GM12878 (cell line): ENCODE measurements at regions not wholly inside any gene's neighbourhood (a gene's known extent, or its start where the extent isn't known, plus 50 kb on each side); places are given as distances from the start of the nearest gene placed in this dataset.

Source experiments
- ATAC-seq: fragments of 200-7000 bp; cut with Tn5 transposase; 3 replicates; pipeline ENCODE4 v1.9.1; 2020; ENCODE audit warnings: mild to moderate bottlenecking, moderate library complexity
- BruUV-seq: library from RNA; stranded (reverse); fragments of 400-500 nt; replicated peaks from 2 replicates; lab custom pipeline; 2021; lab: Mats Ljungman, UMichigan
- CTCF ChIA-PET: fragments of 300-600 bp; sonication (Branson Sonifier 250); formaldehyde crosslinking; extraction: SDS; loops from one replicate; lab custom pipeline; 2021; ENCODE audit warnings: inconsistent platforms; lab: Yijun Ruan, JAX
- POLR2A ChIA-PET: fragments of 350-600 bp; formaldehyde crosslinking; extraction: SDS; loops from one replicate; lab custom pipeline; 2021; ENCODE audit warnings: inconsistent platforms; lab: Charles Lee
- RAD21 ChIA-PET: fragments of 300-600 bp; sonication (Branson Sonifier 250); formaldehyde crosslinking; loops from one replicate; lab custom pipeline; 2023; ENCODE audit warnings: antibody characterized with exemption; ENCODE audit not compliant: unreplicated experiment; lab: Charles Lee
- SMC1A ChIA-PET: fragments of 300-600 bp; sonication (Branson Sonifier 250); formaldehyde crosslinking; loops from one replicate; lab custom pipeline; 2023; ENCODE audit not compliant: unreplicated experiment, uncharacterized antibody; lab: Charles Lee
- DNase-seq: peaks from one replicate; pipeline ENCODE4 v3.0.0-alpha.2; 2011; ENCODE audit warnings: low read depth, low spot score
- FAIRE-seq: peaks from 3 replicates; lab custom pipeline; 2011; peaks lifted over from hg19 to GRCh38; lab: Jason Lieb, UNC
- H2AFZ ChIP-seq: 2 replicates; pipeline ENCODE4 v1.6.0; 2011; ENCODE audit warnings: low read depth, low read length, control low read depth; ENCODE audit not compliant: control insufficient read depth
- H3K27ac ChIP-seq: 2 replicates; pipeline ENCODE4 v1.5.1; 2011; ENCODE audit warnings: control low read depth; ENCODE audit not compliant: control insufficient read depth, insufficient read depth
- H3K27me3 ChIP-seq, 2 experiments: replicated peaks in 1 of 2; 2 replicates each; pipeline versions ENCODE4 v1.6.0 to v1.6.1; 2011; ENCODE audit warnings: low read length in 1 of 2; ENCODE audit not compliant: control insufficient read depth in 2 of 2, insufficient read depth in 2 of 2
- H3K36me3 ChIP-seq, 2 experiments: 2 replicates each; pipeline ENCODE4 v1.5.1; 2011; ENCODE audit warnings: low read length in 1 of 2; ENCODE audit not compliant: control insufficient read depth in 2 of 2, insufficient read depth in 2 of 2
- H3K4me1 ChIP-seq: 2 replicates; pipeline ENCODE4 v1.6.1; 2011; ENCODE audit warnings: mild to moderate bottlenecking, low read length, moderate library complexity, mixed read lengths; ENCODE audit not compliant: control insufficient read depth, insufficient read depth
- H3K4me2 ChIP-seq: 2 replicates; pipeline ENCODE4 v1.6.0; 2011; ENCODE audit warnings: control low read depth; ENCODE audit not compliant: control insufficient read depth, insufficient read depth
- H3K4me3 ChIP-seq: fragments of 200-600 bp; sonication (generic); 2 replicates; pipeline ENCODE4 v1.5.1; 2016
- H3K79me2 ChIP-seq: 2 replicates; pipeline ENCODE4 v1.6.0; 2011; ENCODE audit warnings: low read length; ENCODE audit not compliant: control insufficient read depth, insufficient read depth
- H3K9ac ChIP-seq: 2 replicates; pipeline ENCODE4 v1.8.0; 2011; ENCODE audit warnings: low read length, control low read depth, mixed read lengths; ENCODE audit not compliant: control insufficient read depth, insufficient read depth
- H3K9me3 ChIP-seq: replicated peaks from 3 replicates; pipeline ENCODE4 v1.5.1; 2011; ENCODE audit warnings: mild to moderate bottlenecking, low read length; ENCODE audit not compliant: control insufficient read depth, insufficient read depth
- H4K20me1 ChIP-seq: 2 replicates; pipeline ENCODE4 v1.6.0; 2011; ENCODE audit not compliant: control insufficient read depth, insufficient read depth
- CEBPB ChIP-seq, 2 experiments: fragments of 150-350 bp in 1 of 2; IDR thresholded peaks; 2 replicates each; pipeline ENCODE4 v1.6.1; 2012 to 2014; ENCODE audit warnings: low read depth in 2 of 2, low read length in 2 of 2, borderline replicate concordance in 1 of 2, inconsistent platforms in 1 of 2
- CHD4 ChIP-seq: fragments of 200-600 bp; sonication (generic); IDR thresholded peaks from 2 replicates; pipeline ENCODE4 v1.6.1; 2016; ENCODE audit warnings: mild to moderate bottlenecking
- CUX1 ChIP-seq: IDR thresholded peaks from 2 replicates; pipeline ENCODE4 v1.6.1; 2012; ENCODE audit warnings: improper control_type of control experiment, low read depth, low read length; ENCODE audit not compliant: insufficient replicate concordance
- NFYB ChIP-seq: IDR thresholded peaks from 2 replicates; pipeline ENCODE4 v1.6.1; 2011; ENCODE audit warnings: low read depth, mild to moderate bottlenecking, low read length, improper control_type of control experiment, moderate library complexity; ENCODE audit not compliant: insufficient read depth
- SPI1 ChIP-seq: IDR thresholded peaks from 2 replicates; pipeline ENCODE4 v1.6.1; 2011; ENCODE audit warnings: low read depth, mild to moderate bottlenecking, low read length, moderate library complexity, borderline replicate concordance; ENCODE audit not compliant: insufficient read depth
- SUZ12 ChIP-seq: fragments of 200-600 bp; sonication (generic); IDR thresholded peaks from one replicate; pipeline ENCODE4 v1.6.1; 2018; ENCODE audit warnings: antibody characterized with exemption, mild to moderate bottlenecking; ENCODE audit not compliant: unreplicated experiment
- ZNF622 ChIP-seq: fragments of 450-650 bp; IDR thresholded peaks from 2 replicates; pipeline ENCODE4 v1.6.1; 2017; ENCODE audit warnings: mild to moderate bottlenecking, inconsistent platforms
- WGBS: methylation state at CpG from one replicate; pipeline ENCODE4 v1.1.6; 2016; ENCODE audit warnings: low lambda C conversion rate; ENCODE audit not compliant: insufficient replicate concordance, insufficient coverage; ENCODE audit errors: missing lambda C conversion rate; 5-methylcytosine and 5-hydroxymethylcytosine counted together
- in situ Hi-C: fragments of 300-500 bp; cut with MboI; formaldehyde crosslinking; loops from 9 replicates; pipeline ENCODE4 v1.14.3; 2018; ENCODE audit warnings: mixed read lengths
- intact Hi-C: fragments of 100-400 bp; cut with micrococcal nuclease; formaldehyde crosslinking; loops from one replicate; pipeline ENCODE4 v1.14.2; 2022; ENCODE audit not compliant: unreplicated experiment
- TF ChIP-seq, protein P1 (sequence below), 3 experiments: IDR thresholded peaks in 2 of 3; conservative IDR thresholded peaks in 1 of 3; 2 replicates each; pipeline ENCODE4 v1.5.1; 2011; ENCODE audit warnings: low read depth in 3 of 3, low read length in 3 of 3, mild to moderate bottlenecking in 3 of 3, control low read depth in 2 of 3, moderate library complexity in 2 of 3, inconsistent platforms in 1 of 3, mixed read lengths in 1 of 3; ENCODE audit not compliant: control insufficient read depth in 2 of 3, insufficient read depth in 1 of 3; ENCODE audit errors: extremely low read depth in 1 of 3

GRCh38 chr15:62277816-62278394, 112.8 kb upstream of the C2CD4B start:
- no peak for TF ChIP-seq NFYB
- TF ChIP-seq, protein P1, sequence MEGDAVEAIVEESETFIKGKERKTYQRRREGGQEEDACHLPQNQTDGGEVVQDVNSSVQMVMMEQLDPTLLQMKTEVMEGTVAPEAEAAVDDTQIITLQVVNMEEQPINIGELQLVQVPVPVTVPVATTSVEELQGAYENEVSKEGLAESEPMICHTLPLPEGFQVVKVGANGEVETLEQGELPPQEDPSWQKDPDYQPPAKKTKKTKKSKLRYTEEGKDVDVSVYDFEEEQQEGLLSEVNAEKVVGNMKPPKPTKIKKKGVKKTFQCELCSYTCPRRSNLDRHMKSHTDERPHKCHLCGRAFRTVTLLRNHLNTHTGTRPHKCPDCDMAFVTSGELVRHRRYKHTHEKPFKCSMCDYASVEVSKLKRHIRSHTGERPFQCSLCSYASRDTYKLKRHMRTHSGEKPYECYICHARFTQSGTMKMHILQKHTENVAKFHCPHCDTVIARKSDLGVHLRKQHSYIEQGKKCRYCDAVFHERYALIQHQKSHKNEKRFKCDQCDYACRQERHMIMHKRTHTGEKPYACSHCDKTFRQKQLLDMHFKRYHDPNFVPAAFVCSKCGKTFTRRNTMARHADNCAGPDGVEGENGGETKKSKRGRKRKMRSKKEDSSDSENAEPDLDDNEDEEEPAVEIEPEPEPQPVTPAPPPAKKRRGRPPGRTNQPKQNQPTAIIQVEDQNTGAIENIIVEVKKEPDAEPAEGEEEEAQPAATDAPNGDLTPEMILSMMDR (IDR thresholded peaks at IDR 0.05 in 2 of 3, conservative IDR thresholded peaks at IDR 0.05 in 1 of 3; ENCODE audit: control insufficient read depth in 2 of 3, extremely low read depth in 1 of 3, insufficient read depth in 1 of 3, low read depth in 3 of 3, low read length in 3 of 3), result peak in 1 of 3 experiments; percentile 9; a peak in 1 of 6 replicates
- no peaks in the 10 kb centered on the region for H3K27me3 ChIP-seq
- no peak overlapping the region for H3K4me3 ChIP-seq
- H3K9me3 ChIP-seq, result no peaks in the 10 kb centered on the region
- no peak overlapping the region for H3K4me2 ChIP-seq
- 33% methylated on average over 2 of the region's 2 CpGs for WGBS
- ChIA-PET POLR2A (no interaction called here), SMC1A (interaction anchor here (0.6 to 1.5 kb wide), 4 partner anchors 14 to 465 kb away, joined by 3 read pairs; no protein-coding TSS in a partner anchor), CTCF (interaction anchor here (0.7 to 1.8 kb wide), 4 partner anchors 10 to 67 kb away, joined by 3 to 13 read pairs (median 6); no protein-coding TSS in a partner anchor), RAD21 (interaction anchor here (1.9 kb wide), 1 partner anchor 28 kb away, joined by 7 read pairs; no protein-coding TSS in a partner anchor)
- H4K20me1 ChIP-seq, result no peaks in the 10 kb centered on the region
- DNase-seq (no peak), ATAC-seq (peak; percentile 74), FAIRE-seq (no peak)
- no peak overlapping the region for H2AFZ ChIP-seq
- no peaks in the 10 kb centered on the region for H3K36me3 ChIP-seq
- intact Hi-C loops (no loop called here), in situ Hi-C loops (no loop called here)
- no TSS peak for BruUV-seq
- no peaks in the 10 kb centered on the region for H3K4me1 ChIP-seq
- H3K27ac ChIP-seq, result no peak overlapping the region
- H3K9ac ChIP-seq, result no peak overlapping the region
- H3K79me2 ChIP-seq, result no peaks in the 10 kb centered on the region

- Histone ChIP-seq H4K20me1 (no peaks in the 10 kb centered on the region), H3K27ac (no peak overlapping the region), H3K4me3 (no peak overlapping the region), H3K4me1 (no peaks in the 10 kb centered on the region), H3K9me3 (no peaks in the 10 kb centered on the region), H3K9ac (no peak overlapping the region), H3K4me2 (no peak overlapping the region), H2AFZ (no peak overlapping the region), H3K79me2 (no peaks in the 10 kb centered on the region), H3K36me3 (no peaks in the 10 kb centered on the region), H3K27me3 (no peaks in the 10 kb centered on the region)
- ChIA-PET SMC1A (interaction anchor here (1.5 kb wide), 1 partner anchor 13 kb away, joined by 3 read pairs; no protein-coding TSS in a partner anchor), CTCF (interaction anchor here (0.7 to 1.3 kb wide), 3 partner anchors 19 to 207 kb away, joined by 3 to 6 read pairs (median 4); no protein-coding TSS in a partner anchor), POLR2A (no interaction called here), RAD21 (interaction anchor here (1.9 kb wide), 1 partner anchor 28 kb away, joined by 7 read pairs; no protein-coding TSS in a partner anchor)
- FAIRE-seq (no peak), DNase-seq (no peak), ATAC-seq (peak; percentile 56)
- in situ Hi-C loops, result no loop called here
- intact Hi-C loops, result no loop called here
- WGBS, result 43% methylated on average over 4 of the region's 4 CpGs
- no TSS peak for BruUV-seq
- TF ChIP-seq ZNF622, result no peak
- TF ChIP-seq SPI1, result no peak
- TF ChIP-seq CHD4, result no peak
- no peak for TF ChIP-seq SUZ12
- no peak for TF ChIP-seq CEBPB (IDR thresholded peaks at IDR 0.05; ENCODE audit: borderline replicate concordance in 1 of 2, low read depth in 2 of 2, low read length in 2 of 2)
- no peak for TF ChIP-seq CUX1
These were observed 113.4 kb upstream of the C2CD4B start for GRCh38 chr15:62278534-62278933.
